ELF-1 (cell line): ENCODE measurements at regions not wholly inside any gene's neighbourhood (a gene's known extent, or its start where the extent isn't known, plus 50 kb on each side); places are given as distances from the start of the nearest gene placed in this dataset.

Experiments used
- DNase-seq: peaks from one replicate; pipeline ENCODE4 v3.0.0-alpha.2; 2016; ENCODE audit warnings: low read depth, low spot score

DNA sequence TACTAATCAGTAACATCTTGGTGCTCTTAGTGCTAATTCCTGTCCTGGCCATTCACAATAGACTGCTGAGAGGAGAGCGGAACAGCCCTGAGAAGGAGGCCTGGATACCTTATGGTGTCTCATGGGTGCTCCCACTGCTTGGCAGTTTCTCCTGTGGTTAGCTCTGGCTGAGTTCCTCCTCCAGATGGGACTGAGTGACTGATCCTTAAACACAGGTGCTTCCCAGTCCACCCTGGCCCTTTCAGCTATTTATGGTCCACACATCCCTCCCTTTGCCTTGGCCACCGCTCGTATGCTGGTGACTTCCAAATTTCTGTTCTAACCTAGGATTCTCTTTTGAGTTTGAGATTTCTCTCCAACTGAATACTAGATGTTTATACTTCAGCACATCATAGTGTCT lies 157.0 kb upstream of the CACNA1E start:
- DNase-seq = no peak

DNA sequence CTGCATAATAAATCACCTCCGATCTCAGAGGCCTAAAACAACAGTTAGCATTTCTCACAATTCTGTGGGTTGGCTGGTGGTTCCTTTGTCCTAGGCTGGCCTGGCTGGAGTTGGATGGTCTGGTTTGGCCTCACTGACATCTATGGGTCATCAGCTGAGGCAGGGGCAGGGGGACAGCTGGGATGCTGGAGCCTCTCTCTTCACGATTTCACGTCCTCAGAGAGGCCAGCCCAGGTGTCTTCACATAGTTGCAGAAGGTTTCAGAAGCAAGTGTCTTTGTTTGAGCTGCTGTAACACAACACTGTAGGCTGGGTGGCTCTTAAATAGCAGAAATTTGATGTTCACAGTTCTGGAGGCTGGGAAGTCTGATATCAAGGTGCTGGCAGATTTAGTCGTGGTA lies 155.5 kb upstream of the CACNA1E start:
- no peak for DNase-seq

DNA sequence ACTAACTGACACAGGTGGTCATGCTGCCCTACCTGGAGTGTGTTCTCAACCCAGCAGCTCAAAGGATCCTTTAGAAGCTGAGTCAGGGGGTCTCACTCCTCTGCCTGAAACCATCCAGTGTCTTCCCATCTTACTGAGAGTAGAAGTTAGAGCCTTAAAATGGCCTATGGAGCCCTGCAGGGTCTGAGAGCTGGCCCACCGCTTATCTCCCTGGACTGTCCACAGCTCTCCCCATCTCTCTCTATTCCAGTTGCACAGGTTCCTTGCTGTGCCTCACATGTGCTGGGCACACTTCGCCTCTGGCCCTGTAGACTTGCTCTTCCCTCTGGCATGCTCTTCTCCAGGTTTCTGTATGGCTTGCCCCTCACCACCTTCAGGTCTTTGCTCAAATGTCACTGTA lies 148.6 kb upstream of the CACNA1E start:
- DNase-seq = no peak

DNA sequence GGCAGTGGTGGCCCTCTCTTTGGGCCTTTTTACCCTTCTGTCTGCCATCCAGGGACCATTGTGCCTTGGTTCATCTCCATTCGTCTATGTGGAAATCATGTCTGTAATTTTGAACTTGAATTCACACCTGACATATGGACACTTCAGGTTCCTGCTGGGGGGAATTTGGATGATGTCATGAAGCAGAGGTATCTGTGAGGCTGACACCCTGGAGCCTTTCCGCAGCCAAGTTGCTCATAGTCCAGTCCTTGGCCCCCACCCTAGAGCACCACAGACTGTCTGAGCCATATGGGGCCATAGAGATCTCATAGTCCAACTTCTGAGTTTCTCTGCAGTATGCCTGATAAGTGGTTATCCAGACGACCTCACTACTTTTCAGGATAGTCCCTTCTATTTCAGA lies 147.7 kb upstream of the CACNA1E start:
- no peak for DNase-seq

- DNase-seq = no peak
Observed at GRCh38 chr1:181341026-181341632, 142.2 kb upstream of the CACNA1E start.

DNA sequence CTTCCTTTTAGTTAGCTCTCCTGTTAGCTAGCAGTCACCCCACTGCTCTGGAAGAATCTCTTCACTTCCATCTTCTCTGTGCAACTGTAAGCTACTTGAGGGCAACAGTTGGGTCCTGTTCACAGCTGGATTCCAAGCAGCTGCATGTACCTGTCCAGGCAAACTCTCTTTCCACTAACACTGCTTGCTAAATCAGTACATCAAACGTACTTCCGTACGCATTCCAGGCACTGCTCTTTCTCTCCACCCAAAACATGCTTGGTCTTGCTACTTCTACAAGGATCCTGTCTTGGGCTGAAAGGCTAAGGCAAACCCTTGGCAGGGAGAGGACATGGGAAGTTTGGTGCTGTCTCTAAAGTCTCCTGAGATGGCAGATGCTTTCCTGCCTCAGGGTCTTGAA lies 139.2 kb upstream of the CACNA1E start:
- no peak for DNase-seq

DNA sequence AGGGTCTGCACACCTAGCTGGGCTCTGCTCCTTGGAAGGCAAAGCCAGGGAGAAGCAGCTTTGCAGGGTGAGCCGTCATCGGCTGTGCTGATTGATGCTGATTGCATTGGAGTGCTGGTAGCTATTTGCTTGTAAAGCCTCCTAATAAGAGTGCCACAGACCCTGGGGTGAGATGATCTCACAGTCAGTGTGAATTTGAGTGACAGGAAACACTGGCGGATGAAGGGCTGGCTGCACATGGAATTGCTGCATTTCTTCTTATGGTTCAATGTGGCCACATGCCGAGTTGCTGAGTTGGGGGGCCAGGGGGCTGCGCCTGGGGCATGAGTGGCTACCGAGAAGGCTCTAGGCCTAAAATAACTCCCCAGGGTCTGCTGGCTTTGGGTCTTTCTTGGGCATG lies 138.2 kb upstream of the CACNA1E start:
- peak; percentile 38 for DNase-seq

DNA sequence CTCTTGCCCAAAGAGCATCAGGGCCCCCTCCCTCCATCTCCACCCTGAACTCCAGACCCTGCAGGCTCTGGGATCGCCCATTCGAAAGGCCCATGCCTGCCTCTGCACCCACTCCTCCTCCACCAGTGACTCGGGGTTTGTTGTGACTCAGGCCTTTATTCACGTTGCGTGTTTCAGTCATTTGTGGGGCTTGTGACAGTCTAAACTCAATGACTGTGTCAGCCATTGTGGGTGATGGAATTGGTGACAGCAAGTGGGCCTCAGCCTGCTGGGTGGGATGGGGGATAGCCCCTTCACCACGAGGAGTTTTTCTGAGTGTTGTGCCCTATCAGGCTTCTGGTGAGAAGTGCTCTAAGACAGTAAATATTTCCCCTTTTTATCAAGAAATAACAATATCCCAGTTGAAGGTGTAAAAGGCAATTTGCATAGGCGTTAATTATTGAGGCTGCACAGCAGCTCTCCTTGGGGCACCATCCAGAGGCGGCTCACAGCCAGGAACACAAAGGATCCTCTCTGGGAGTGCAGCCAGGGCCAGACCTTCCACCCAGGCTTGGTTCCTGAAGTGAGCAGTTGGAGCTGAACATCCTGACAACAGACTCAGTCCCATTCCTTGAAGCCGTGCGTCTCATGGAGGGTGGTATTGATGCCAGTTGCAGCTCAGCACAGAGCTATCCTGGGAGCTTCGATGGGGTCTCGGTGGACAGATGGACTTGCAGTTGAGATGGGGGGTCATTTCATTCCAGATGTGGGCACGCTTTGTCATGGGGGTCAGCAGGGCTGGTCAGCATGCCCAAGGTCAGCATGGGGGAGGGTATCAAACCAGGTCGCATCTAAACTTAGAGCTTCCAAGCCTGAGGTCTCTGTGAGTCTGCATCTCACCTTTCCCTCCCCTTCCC lies 135.6 kb upstream of the CACNA1E start:
- no peak for DNase-seq

GRCh38 chr1:181349512-181349911 lies 133.8 kb upstream of the CACNA1E start:
- no peak for DNase-seq

DNA sequence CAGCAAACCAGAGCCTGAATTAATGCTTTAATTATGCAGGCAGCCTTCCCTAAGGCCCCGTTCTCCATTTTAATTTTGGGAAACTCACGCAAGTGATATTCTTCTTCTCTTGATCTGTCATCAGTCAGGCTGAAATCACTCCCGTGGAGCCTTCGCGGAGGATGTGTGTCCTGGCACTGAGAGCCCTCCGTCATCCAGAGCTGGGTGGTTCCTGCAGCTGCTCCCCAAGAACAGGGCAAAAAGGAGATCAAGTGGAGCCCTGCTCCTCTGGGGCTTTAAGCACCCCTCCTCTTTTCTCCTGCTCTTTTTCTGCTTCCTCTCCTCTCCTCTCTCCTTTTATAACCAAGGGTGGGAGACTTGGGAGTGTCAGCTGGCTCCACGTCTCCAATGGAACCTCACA lies 133.2 kb upstream of the CACNA1E start:
- DNase-seq = no peak

DNA sequence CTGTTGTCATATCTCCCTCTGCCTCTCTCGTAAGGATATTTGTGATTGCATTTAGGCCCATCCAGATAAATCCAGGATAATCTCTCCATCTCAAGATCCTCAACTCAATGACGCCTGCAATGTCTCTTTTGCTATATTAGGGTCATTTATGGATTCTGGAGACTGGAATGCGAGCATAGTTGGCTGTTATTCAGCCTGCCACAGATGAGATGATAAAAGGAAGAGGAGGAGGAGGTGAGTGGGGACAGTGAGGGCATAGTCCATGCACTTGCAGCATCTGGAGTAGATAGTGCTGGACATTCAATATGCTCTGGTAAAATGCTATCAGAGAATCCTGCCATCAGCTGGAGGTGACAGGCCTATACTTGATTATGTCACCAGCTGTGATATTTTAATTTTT lies 131.6 kb upstream of the CACNA1E start:
- no peak for DNase-seq

DNA sequence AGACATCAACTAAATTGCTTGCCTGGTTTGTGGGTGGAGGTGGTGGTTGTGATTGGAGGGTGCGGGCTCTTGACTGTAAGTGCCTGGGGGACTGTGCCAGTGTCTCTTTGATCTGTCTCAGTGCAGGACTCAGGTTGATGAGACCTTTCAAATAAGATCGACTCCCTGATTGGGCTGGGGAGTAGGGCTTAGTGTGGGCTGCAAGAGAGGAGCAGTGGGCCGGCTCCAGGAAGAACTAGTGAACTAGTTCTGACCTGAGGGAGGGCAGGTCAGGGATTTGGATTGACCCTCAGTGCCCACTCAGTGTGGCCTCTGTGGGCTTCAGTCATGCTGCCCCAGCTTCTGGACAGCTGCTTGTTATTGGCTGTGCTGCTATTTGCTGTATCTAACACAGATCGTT lies 130.6 kb upstream of the CACNA1E start:
- DNase-seq = no peak

DNA sequence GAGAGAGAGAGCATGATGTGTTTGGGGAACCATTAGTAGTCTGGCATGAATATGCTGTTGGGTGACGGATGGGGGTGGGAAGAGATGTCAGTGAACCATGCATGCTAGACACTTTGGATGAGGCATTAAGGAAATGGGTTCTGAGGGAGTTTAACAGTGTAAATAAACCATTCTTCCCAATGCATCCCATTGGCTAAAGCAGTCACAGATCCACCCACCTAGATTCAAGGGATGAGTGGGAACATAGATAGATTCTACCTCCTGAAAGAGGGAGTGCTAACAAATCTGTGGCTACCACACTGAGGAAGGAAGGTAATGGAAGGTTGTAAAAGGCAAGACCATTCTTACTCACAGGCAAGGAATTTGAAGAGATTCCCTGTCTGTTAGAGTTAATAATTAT lies 129.8 kb upstream of the CACNA1E start:
- no peak for DNase-seq

- no peak for DNase-seq
Observed at GRCh38 chr1:181354865-181355264, 128.5 kb upstream of the CACNA1E start.

DNA sequence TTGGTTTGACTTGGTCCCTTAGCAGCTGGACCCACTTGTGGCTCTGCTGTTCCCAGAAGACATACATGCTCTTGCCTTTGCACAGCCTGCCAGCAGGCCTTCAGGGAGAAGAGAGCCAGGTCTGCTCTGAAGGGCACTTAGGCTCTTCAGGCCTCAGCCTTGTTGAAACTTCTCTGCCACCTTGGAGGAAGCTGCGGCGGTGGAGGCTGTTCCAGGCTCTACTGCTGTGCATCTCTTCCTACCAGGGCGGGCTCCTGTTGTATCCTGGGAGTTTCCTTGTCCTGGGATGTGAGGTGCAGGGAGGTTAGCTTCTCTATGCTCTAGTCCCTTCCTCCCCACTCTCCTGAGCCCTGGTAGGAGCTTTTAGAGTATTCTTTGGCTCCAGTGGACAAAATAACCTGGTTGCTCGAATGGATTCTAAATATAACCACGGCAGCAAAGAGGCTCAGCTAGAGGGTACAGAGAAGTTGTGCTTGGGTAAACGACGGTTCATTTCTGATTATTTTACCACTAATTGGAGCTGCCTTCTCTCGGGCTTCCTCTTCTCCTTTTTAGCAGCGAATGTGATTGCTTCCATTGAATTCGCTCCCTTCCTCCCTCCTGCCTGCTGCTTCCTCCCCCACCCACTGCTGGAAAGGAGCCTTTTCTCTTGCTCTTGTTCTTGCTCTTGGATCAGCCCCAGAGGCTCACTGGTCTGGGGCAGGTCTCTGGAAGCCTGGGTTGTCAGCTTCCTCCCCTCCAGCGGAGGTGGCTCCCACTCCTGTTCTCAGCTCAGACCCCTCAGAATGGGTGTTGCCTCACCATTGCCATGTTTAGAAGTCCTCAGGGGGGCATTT lies 126.6 kb upstream of the CACNA1E start:
- no peak for DNase-seq

DNA sequence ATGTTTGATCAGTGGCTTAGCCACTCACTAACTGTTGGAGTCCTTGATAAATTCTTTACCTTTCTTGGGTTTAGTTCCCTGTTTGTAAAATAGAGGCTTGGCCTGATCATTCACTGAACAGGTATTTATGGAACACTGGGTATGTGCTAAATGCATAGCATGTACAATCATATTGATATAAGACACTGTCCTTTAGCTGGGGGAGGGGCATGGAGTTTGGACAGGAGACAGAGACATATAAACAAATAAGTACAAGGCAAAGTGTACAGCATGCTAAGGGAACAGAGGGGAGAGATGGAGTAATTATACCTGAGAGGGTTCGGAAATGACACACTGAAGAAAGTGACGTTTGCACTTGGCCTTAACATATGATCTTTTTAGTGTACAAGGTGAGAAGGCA lies 124.3 kb upstream of the CACNA1E start:
- DNase-seq = no peak

DNA sequence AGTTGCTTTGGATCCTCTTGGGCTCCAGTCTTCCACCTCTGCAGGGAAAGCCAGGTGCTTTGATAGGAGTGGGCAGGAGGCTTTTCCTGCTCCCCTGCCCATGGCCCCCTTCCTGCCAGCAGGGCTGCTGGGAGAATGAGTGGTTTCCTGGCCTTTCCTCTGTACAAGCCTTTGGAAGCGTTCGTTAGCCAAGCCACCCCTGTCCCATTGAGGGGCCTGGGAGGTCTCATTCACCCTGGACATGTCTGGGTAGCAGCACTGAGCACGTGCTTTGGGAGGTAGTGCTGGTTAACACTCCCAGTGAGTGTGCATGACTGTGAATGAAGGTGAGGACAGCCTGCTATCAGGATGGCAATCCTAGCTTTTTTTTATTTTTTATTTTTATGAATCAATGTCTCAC lies 118.5 kb upstream of the CACNA1E start:
- no peak for DNase-seq

DNA sequence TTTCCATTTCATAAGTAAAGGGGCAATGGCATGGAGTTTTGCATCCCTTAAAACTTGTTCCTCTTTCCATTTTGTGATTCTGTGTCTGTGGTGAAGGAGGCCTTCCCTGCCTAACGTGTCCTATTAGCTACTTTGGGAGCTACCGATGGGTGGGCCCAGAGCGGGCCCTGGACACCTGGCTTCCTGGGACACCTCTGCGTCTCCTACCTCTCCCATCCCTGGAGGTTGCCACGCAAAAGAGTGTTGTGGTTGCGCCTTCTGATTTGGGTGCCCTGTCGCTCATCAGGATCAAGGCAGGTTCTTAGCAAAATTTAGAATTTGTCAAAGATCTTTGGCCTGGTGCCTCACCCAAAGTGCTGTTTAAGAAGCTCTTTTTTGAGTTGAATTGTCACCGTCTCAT lies 116.4 kb upstream of the CACNA1E start:
- no peak for DNase-seq

- no peak for DNase-seq
Observed at GRCh38 chr1:181369416-181369815, 113.9 kb upstream of the CACNA1E start.

DNA sequence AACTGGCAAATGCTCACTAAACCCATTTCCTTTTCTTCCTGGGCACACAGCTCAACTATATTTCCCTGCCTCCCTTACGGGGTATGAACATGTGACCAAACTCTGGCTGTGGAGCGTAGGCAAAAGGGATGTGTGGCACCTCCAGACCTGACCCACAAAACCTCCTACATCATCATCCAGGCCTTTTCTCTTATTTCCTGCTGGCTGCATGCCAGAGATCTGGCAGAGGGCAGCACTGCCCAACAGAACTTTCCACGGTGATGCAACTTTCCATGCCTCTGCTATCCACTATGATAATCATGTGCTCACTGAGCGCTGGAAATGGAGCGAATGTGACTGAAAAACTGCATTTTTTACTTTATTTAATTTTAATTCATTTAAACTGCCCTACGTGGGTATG lies 99.6 kb upstream of the CACNA1E start:
- no peak for DNase-seq

DNA sequence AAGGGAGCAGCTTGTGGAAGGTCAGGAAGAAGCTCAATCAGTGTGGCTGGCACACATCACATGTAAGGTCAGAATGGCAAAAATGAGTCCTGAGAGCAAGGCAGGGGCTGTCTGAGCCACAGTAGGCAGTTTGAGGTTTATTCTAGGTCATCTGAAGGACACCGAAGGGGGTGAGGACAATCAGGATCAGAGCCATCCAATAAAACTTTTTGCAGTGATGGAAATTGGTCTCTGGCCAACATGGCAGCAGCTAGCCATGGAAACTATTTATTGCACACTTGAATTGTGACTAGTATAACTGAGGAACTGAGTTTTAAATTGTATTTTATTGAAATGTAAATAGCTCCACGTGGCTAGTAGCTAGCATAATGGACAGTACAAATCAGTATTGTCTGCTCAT lies 97.0 kb upstream of the CACNA1E start:
- no peak for DNase-seq

DNA sequence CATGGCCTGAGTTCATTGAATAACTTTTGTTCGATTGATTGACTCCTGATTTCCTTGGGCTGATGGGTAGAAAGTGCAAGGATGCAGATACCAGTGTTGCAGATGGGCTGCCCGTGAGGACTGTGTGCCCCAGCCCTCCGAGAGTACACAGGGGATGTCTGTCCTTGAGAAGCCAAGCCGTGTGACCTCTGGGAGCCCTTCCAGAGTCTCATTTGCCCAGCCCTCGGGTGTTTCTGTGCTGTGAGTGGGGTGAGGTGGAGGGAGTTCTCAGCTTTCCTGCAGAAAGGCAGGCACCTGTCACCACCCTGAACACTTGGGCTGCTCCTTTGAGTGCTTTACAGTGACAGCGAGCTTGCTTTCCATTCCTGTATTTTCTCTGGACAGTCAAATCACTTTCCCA lies 96.4 kb upstream of the CACNA1E start:
- no peak for DNase-seq

GRCh38 chr1:181387702-181388101 lies 95.6 kb upstream of the CACNA1E start:
- no peak for DNase-seq
